ENCODE measurements at regions not wholly inside any gene's neighbourhood (a gene's known extent, or its start where the extent isn't known, plus 50 kb on each side); places are given as distances from the start of the nearest gene placed in this dataset.

DNA sequence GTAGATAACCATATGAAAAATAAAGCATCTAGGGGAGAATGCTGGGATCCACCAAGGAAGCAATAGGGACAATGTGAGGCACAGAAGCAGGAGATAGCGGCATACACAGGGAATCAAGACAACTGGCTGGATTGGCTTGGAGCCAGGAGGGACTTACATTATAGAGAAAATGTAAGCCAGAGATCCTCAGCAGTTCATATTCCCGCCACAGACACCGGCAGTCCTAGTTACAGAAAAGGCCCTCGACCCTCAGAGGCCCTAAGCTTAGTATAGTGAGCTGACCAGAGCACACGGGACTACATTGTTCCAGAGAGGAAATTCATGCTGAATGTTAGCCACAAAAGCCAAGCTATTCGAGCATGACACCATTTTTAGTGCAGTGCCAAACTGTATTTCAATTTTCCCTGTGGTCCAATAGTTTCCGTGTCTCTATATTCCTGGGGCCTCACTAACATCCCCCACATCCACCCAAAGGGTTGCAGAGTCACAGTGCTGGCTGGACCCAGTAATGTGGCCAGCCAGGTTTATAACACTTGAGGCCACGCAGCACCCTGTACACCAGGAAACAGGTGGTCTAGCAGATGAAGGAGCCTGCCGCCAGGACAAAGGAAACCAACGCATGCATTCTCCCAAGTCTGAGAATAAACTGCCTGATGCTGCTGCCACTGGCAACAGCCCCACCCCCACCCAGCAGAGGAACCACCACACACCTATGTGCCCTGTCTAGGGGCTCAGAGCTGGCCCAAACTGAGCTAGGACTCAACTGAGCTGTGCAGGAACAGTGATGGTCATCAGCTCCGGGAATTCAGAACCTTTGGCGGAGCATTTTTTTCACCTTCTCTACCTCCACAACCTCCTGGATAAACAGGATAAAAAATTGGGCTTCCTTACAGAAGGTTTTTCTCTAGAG is 693.2 kb upstream of the CHD1 start:
- intact Hi-C loops (cut with DNase I): no loop called here
- ATAC-seq: no peak
- DNase-seq: no peak
- Histone ChIP-seq H3K36me3 (no peaks in the 10 kb centered on the region), H3K9me3 (no peaks in the 10 kb centered on the region), H3K27ac (no peak overlapping the region), H3K4me3 (no peak overlapping the region), H3K27me3 (no peaks in the 10 kb centered on the region), H3K4me1 (no peaks in the 10 kb centered on the region)
- TF ChIP-seq, protein P1, sequence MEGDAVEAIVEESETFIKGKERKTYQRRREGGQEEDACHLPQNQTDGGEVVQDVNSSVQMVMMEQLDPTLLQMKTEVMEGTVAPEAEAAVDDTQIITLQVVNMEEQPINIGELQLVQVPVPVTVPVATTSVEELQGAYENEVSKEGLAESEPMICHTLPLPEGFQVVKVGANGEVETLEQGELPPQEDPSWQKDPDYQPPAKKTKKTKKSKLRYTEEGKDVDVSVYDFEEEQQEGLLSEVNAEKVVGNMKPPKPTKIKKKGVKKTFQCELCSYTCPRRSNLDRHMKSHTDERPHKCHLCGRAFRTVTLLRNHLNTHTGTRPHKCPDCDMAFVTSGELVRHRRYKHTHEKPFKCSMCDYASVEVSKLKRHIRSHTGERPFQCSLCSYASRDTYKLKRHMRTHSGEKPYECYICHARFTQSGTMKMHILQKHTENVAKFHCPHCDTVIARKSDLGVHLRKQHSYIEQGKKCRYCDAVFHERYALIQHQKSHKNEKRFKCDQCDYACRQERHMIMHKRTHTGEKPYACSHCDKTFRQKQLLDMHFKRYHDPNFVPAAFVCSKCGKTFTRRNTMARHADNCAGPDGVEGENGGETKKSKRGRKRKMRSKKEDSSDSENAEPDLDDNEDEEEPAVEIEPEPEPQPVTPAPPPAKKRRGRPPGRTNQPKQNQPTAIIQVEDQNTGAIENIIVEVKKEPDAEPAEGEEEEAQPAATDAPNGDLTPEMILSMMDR (IDR thresholded peaks at IDR 0.05): no peak
- TF ChIP-seq POLR2A (IDR thresholded peaks at IDR 0.05): no peak
- WGBS (ENCODE audit: insufficient coverage, low coverage, low lambda C conversion rate, missing lambda C conversion rate): 57% methylated on average over 6 of the region's 12 CpGs

DNA sequence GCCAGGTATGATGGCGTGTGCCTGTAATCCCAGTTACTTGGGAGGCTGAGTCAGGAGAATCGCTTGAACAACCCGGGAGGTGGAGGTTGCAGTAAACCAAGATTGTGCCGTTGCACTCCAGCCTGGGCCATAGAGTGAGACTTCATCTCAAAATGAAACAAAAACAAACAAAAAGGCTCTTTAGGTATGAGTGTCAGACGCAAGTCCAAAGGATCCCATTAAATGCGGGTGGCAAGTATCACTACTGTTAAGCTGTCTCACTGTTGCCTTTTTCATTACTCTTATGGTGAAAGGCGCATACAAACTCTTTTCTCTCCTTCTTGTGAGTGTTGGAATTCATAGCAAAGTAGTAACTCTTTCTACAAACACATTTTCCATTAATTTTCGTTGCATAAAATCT is 688.5 kb upstream of the CHD1 start:
- Histone ChIP-seq H3K9me3 (no peaks in the 10 kb centered on the region), H3K27ac (no peak overlapping the region), H3K36me3 (no peaks in the 10 kb centered on the region), H3K4me3 (no peak overlapping the region), H3K4me1 (no peaks in the 10 kb centered on the region), H3K27me3 (no peaks in the 10 kb centered on the region)
- intact Hi-C loops (cut with DNase I): no loop called here
- TF ChIP-seq, protein P1 (IDR thresholded peaks at IDR 0.05): no peak
- no peak for TF ChIP-seq POLR2A (IDR thresholded peaks at IDR 0.05)
- 65% methylated on average over 7 of the region's 8 CpGs for WGBS (ENCODE audit: insufficient coverage, low coverage, low lambda C conversion rate, missing lambda C conversion rate)
- DNase-seq (no peak), ATAC-seq (no peak)

DNA sequence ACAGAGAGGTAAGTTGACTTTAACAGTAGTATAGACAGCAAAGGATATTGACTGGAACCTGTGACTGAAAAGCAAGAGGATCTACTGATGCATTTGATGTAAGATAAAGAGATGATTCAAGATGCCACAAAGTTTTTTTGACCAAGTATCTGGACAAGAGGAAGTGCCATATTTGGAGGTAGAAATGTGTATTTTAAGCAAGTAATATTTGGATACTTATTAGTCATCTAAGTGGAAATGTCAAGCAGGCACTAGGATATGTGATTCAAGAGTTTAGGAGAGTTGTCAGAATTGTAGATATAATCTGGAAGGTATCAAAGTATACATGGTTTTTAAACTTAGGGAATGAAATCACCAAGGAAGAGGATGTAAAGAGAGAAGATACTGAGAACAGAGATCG is 686.1 kb upstream of the CHD1 start:
- Histone ChIP-seq H3K9me3 (no peaks in the 10 kb centered on the region), H3K27ac (no peak overlapping the region), H3K4me3 (no peak overlapping the region), H3K36me3 (no peaks in the 10 kb centered on the region), H3K4me1 (no peaks in the 10 kb centered on the region), H3K27me3 (no peaks in the 10 kb centered on the region)
- no peak for ATAC-seq
- DNase-seq: no peak
- no peak for TF ChIP-seq POLR2A (IDR thresholded peaks at IDR 0.05)
- TF ChIP-seq, protein P1 (IDR thresholded peaks at IDR 0.05): no peak
- intact Hi-C loops (cut with DNase I): no loop called here
- WGBS (ENCODE audit: insufficient coverage, low coverage, low lambda C conversion rate, missing lambda C conversion rate): 47% methylated on average over 1 of the region's 1 CpG

DNA sequence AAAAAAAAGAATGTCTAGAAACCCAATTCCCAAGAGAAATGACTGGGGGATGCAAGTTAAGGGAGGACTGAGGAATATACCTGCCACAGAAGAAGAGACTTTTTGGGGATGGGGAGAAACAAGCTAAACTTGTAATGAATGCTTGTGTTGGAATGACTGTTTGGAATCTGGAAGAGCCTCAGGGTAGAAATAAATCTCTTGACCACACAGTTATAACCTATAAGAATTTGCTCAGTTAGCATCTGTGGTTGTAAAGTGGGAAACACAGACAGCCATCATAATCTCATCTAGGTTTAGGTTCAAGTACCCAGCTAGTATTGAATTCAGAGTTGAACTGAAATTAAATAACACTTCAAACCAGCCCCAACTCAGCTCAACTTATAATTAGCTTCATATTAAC is 678.3 kb upstream of the CHD1 start:
- Histone ChIP-seq H3K4me3 (no peak overlapping the region), H3K27me3 (no peaks in the 10 kb centered on the region), H3K27ac (no peak overlapping the region), H3K9me3 (no peaks in the 10 kb centered on the region), H3K4me1 (no peaks in the 10 kb centered on the region), H3K36me3 (no peaks in the 10 kb centered on the region)
- TF ChIP-seq POLR2A (IDR thresholded peaks at IDR 0.05): no peak
- TF ChIP-seq, protein P1 (IDR thresholded peaks at IDR 0.05): no peak
- ATAC-seq: no peak
- intact Hi-C loops (cut with DNase I): no loop called here
- DNase-seq: no peak
